Epithelial cell of proximal tubule (primary cell): ENCODE measurements at regions not wholly inside any gene's neighbourhood (a gene's known extent, or its start where the extent isn't known, plus 50 kb on each side); places are given as distances from the start of the nearest gene placed in this dataset.

Source experiments
- DNase-seq: peaks from one replicate; pipeline ENCODE4 v3.0.0-alpha.2; 2011; ENCODE audit warnings: low read depth
- H3K4me3 ChIP-seq: 2 replicates; pipeline ENCODE4 v1.5.1; 2011; ENCODE audit warnings: low read depth, mild to moderate bottlenecking, low read length
- CTCF ChIP-seq: conservative IDR thresholded peaks from 2 replicates; pipeline ENCODE4 v1.5.1; 2012; ENCODE audit warnings: low read depth, mild to moderate bottlenecking, low read length

DNA sequence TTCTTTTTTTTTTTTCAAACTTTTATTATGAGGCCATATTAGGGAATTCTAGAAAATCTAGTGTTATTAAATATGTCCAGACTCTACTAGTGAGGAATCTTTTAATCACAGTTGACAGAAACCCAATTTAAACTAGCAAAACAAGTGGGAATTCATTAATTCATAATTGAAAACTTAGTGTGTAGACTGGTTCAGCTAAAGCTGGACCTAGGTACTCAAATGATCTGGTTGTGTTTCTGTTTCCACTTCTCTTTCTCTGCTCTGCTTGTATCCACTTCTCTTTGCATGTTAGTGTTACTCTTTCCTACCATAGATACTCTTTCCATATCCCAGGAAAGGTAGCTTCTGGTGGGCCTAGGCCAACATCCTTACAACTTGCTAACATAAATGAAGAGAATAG lies 81.2 kb upstream of the HIVEP3 start:
- no peak overlapping the region for H3K4me3 ChIP-seq
- no peak for TF ChIP-seq CTCF
- DNase-seq: no peak

- H3K4me3 ChIP-seq: no peak overlapping the region
- no peak for TF ChIP-seq CTCF
Measured at GRCh38 chr1:41998250-41998649, 79.5 kb upstream of the HIVEP3 start.

GRCh38 chr1:41997153-41997552 lies 78.4 kb upstream of the HIVEP3 start:
- no peak for DNase-seq
- no peak overlapping the region for H3K4me3 ChIP-seq
- no peak for TF ChIP-seq CTCF

More at GRCh38 chr1:41998250-41998649, 79.5 kb upstream of the HIVEP3 start:
- no peak for DNase-seq

DNA sequence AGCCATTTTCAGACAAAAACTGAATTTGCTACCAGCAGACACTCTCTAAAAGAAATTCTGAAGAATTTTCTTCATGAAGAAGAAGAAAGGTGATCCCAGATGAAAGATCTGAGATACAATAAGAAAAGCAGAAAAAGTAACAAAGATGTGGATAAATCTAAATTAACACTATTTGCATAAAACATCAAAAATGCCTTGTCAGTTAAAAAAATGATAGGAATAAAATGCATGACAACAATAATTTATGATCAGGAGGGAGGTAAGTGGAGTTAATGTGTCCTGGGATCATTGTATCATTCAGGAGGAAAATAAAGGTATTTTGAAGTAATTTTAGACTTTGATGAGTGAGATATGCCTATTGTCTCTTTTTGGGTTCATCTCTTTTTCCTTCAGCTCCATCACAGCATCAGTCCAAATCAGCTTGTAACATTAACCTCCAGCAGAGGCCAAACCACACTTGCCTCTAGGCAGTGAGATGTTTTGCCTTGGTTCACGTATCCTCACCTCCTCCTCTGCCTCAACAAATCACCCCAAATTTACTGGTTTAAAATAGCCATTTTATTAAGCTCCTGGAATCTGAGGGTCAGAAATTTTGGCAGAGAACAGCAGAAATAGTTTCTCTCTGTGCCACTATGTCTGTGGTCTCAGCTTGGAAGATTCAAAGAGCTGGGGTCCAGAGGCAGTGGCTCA lies 76.9 kb upstream of the HIVEP3 start:
- TF ChIP-seq CTCF: no peak
- H3K4me3 ChIP-seq: no peak overlapping the region
- DNase-seq: no peak

- DNase-seq: no peak
Measured at GRCh38 chr1:41994195-41994894, 75.6 kb upstream of the HIVEP3 start.

GRCh38 chr1:41983451-41983850 lies 64.7 kb upstream of the HIVEP3 start:
- DNase-seq: no peak

More at GRCh38 chr1:41994195-41994894, 75.6 kb upstream of the HIVEP3 start:
- no peak for TF ChIP-seq CTCF
- H3K4me3 ChIP-seq: no peak overlapping the region

More at GRCh38 chr1:41983451-41983850, 64.7 kb upstream of the HIVEP3 start:
- H3K4me3 ChIP-seq: no peak overlapping the region
- no peak for TF ChIP-seq CTCF
